Neural cell (in vitro differentiated cells): ENCODE measurements at regions not wholly inside any gene's neighbourhood (a gene's known extent, or its start where the extent isn't known, plus 50 kb on each side); places are given as distances from the start of the nearest gene placed in this dataset.

Source experiments
- EZH2 ChIP-seq: fragments of 200-600, 300-800 bp; shearing (Covaris generic), sonication (generic); IDR thresholded peaks from 2 replicates; pipeline ENCODE4 v1.6.1; 2014; ENCODE audit warnings: antibody characterized with exemption, low read length, borderline replicate concordance, mild to moderate bottlenecking; ENCODE audit not compliant: insufficient read depth, poor library complexity, severe bottlenecking
- POLR2AphosphoS5 ChIP-seq: IDR thresholded peaks from 2 replicates; pipeline ENCODE4 v1.6.1; 2012
- SMC3 ChIP-seq: fragments of 450-650 bp; conservative IDR thresholded peaks from 2 replicates; pipeline ENCODE4 v1.6.1; 2014; ENCODE audit warnings: antibody characterized with exemption, mild to moderate bottlenecking, moderate library complexity; ENCODE audit not compliant: poor library complexity
- TAF1 ChIP-seq: IDR thresholded peaks from 2 replicates; pipeline ENCODE4 v1.6.1; 2012; ENCODE audit warnings: low read depth
- TF ChIP-seq, protein P1 (sequence below): fragments of 450-650 bp; IDR thresholded peaks from 2 replicates; pipeline ENCODE4 v1.5.1; 2014; ENCODE audit warnings: antibody characterized with exemption, mild to moderate bottlenecking, moderate library complexity; ENCODE audit not compliant: poor library complexity, severe bottlenecking

DNA sequence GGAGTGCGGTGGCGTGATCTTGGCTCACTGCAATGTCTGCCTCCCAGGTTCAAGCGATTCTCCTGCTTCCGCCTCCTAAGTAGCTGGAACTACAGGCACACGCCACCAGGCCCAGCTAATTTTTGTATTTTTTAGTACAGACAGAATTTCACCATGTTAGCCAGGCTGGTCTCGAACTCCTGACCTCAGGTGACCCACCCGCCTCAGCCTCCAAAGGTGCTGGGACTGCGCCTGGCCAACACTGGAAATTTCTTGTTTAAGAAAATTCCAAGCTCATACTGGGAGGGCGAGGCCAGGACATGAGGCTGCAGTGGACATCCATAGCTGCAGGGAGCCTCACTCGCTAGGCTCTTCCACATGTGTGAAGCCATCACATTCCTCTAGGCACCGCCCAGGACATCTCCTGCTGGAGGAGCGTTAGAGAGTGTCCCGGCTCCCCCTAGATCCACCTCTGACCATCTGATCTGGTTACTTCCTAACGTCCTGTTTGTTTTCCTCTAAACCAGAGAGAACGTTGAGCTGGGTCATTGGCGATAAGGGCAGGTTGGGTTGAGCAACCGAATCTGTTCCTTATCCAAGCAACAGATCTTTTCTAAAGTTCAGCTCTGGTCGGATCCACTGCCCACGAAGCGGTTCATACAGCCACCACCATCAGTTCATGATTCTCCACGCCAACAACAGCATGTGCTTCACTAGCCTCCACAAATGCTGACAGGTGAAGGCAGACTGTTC, 108.2 kb upstream of the MED13L start:
- TF ChIP-seq, protein P1, sequence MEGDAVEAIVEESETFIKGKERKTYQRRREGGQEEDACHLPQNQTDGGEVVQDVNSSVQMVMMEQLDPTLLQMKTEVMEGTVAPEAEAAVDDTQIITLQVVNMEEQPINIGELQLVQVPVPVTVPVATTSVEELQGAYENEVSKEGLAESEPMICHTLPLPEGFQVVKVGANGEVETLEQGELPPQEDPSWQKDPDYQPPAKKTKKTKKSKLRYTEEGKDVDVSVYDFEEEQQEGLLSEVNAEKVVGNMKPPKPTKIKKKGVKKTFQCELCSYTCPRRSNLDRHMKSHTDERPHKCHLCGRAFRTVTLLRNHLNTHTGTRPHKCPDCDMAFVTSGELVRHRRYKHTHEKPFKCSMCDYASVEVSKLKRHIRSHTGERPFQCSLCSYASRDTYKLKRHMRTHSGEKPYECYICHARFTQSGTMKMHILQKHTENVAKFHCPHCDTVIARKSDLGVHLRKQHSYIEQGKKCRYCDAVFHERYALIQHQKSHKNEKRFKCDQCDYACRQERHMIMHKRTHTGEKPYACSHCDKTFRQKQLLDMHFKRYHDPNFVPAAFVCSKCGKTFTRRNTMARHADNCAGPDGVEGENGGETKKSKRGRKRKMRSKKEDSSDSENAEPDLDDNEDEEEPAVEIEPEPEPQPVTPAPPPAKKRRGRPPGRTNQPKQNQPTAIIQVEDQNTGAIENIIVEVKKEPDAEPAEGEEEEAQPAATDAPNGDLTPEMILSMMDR: no peak
- TF ChIP-seq EZH2 (no peak), TAF1 (no peak), SMC3 (no peak), POLR2AphosphoS5 (no peak)
